CD4-positive, CD25-positive, alpha-beta regulatory T cell (primary cell): ENCODE measurements at regions not wholly inside any gene's neighbourhood (a gene's known extent, or its start where the extent isn't known, plus 50 kb on each side); places are given as distances from the start of the nearest gene placed in this dataset.

Experiments used
- ATAC-seq, 2 donors: fragments of 150-1000 bp; cut with Tn5 transposase; one replicate each; pipeline ENCODE4 v1.10.0; 2021; ENCODE audit warnings: low read depth in 2 of 2, moderate number of reproducible peaks in 2 of 2, moderate library complexity in 1 of 2
- DNase-seq, 3 donors: peaks; one replicate each; pipeline versions ENCODE4 v3.0.0 to v3.0.0-alpha.2; 2012 to 2022; ENCODE audit warnings: mixed read lengths in 1 of 3
- H3K27ac ChIP-seq: one replicate; pipeline ENCODE4 v1.7.0; 2013; ENCODE audit warnings: mild to moderate bottlenecking, low read length; ENCODE audit not compliant: insufficient read depth, poor library complexity, severe bottlenecking
- H3K27me3 ChIP-seq: one replicate; pipeline ENCODE4 v1.7.0; 2013; ENCODE audit warnings: low read length; ENCODE audit not compliant: control insufficient read depth, insufficient read depth
- H3K36me3 ChIP-seq: one replicate; pipeline ENCODE4 v1.7.0; 2013; ENCODE audit warnings: mild to moderate bottlenecking, low read length, moderate library complexity; ENCODE audit not compliant: control insufficient read depth, insufficient read depth
- H3K4me1 ChIP-seq: 2 replicates; pipeline ENCODE4 v1.7.0; 2013; ENCODE audit warnings: mild to moderate bottlenecking, low read length; ENCODE audit not compliant: insufficient read depth, control insufficient read depth, poor library complexity, severe bottlenecking
- H3K4me3 ChIP-seq: one replicate; pipeline ENCODE4 v1.7.0; 2013; ENCODE audit warnings: low read depth, mild to moderate bottlenecking, low read length, moderate library complexity
- H3K9me3 ChIP-seq, 2 experiments: 1 replicate in 1 of 2; 2 replicates in 1 of 2; pipeline ENCODE4 v1.7.0; 2013; ENCODE audit warnings: low read length in 2 of 2, mild to moderate bottlenecking in 1 of 2, moderate library complexity in 1 of 2; ENCODE audit not compliant: control insufficient read depth in 2 of 2
- H3K27ac Mint-ChIP-seq, 3 donors: one replicate each; pipeline ENCODE4 v1.8.0; 2020 to 2022; ENCODE audit warnings: mild to moderate bottlenecking in 3 of 3, mixed read lengths in 3 of 3, moderate library complexity in 2 of 3
- H3K27me3 Mint-ChIP-seq: one replicate; pipeline ENCODE4 v1.8.0; 2022; ENCODE audit warnings: mild to moderate bottlenecking, mixed read lengths
- H3K36me3 Mint-ChIP-seq: one replicate; pipeline ENCODE4 v1.8.0; 2020; ENCODE audit warnings: mixed read lengths
- H3K4me1 Mint-ChIP-seq, 4 donors: one replicate each; pipeline ENCODE4 v1.8.0; 2020 to 2022; ENCODE audit warnings: mixed read lengths in 4 of 4, mild to moderate bottlenecking in 1 of 4
- H3K4me3 Mint-ChIP-seq, 4 donors: one replicate each; pipeline ENCODE4 v1.8.0; 2020 to 2022; ENCODE audit warnings: mild to moderate bottlenecking in 4 of 4, mixed read lengths in 4 of 4, moderate library complexity in 3 of 4
- H3K9me3 Mint-ChIP-seq, 7 donors: one replicate each; pipeline ENCODE4 v1.8.0; 2020 to 2022; ENCODE audit warnings: mixed read lengths in 7 of 7, mild to moderate bottlenecking in 3 of 7, moderate library complexity in 2 of 7

GRCh38 chr13:83470133-83470797 is 412.0 kb downstream of the SLITRK1 start:
- no peaks in the 10 kb centered on the region for H3K27me3 Mint-ChIP-seq
- Histone ChIP-seq H3K4me3 (no peak overlapping the region), H3K27me3 (no peaks in the 10 kb centered on the region), H3K27ac (no peak overlapping the region), H3K9me3 (no peaks in the 10 kb centered on the region), H3K4me1 (no peaks in the 10 kb centered on the region), H3K36me3 (no peaks in the 10 kb centered on the region)
- no peak for ATAC-seq
- no peaks in the 10 kb centered on the region for H3K36me3 Mint-ChIP-seq
- no peak overlapping the region for H3K4me3 Mint-ChIP-seq
- DNase-seq: no peak
- H3K9me3 Mint-ChIP-seq: peaks cover 6 to 27% (median 9%) of the 10 kb centered on the region in 7 donors
- H3K4me1 Mint-ChIP-seq: peaks cover 0 to 2% (median 0%) of the 10 kb centered on the region in 4 donors
- H3K27ac Mint-ChIP-seq: no peak overlapping the region

DNA sequence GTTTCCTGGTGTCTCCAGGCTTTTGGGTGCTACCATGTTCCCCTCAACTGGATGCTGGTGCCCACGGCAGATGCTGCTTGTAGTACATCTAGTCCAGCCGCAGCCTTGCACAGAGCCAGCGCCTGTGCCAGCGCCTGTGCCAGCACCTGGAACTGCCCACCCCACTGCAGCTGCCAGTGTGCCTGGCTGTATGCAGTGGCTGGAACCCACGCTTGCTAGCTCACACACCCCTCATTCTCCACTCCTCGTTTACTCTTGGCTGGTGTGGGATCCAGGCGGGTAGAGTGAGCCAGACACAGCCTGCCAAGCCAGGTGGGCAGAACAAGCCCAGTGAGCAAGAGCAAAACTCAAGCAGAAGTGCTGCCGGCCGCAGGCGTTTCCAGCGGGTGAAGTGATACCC is 428.6 kb downstream of the SLITRK1 start:
- H3K36me3 ChIP-seq: no peaks in the 10 kb centered on the region
- peaks cover 0 to 7% of the 10 kb centered on the region in 2 experiments for H3K9me3 ChIP-seq
- DNase-seq (no peak), ATAC-seq (peak in 1 of 2 donors; percentile 16)
- no peak overlapping the region for H3K27ac ChIP-seq
- no peak overlapping the region for H3K4me3 ChIP-seq
- H3K27me3 ChIP-seq: no peaks in the 10 kb centered on the region
- Mint-ChIP-seq H3K4me3 (no peak overlapping the region), H3K27me3 (no peaks in the 10 kb centered on the region), H3K36me3 (no peaks in the 10 kb centered on the region), H3K27ac (no peak overlapping the region), H3K9me3 (peaks cover 0 to 15% (median 4%) of the 10 kb centered on the region in 7 donors), H3K4me1 (no peaks in the 10 kb centered on the region)
- H3K4me1 ChIP-seq: no peaks in the 10 kb centered on the region

- ATAC-seq (peak in 1 of 2 donors; percentile 12), DNase-seq (no peak)
Observed at GRCh38 chr13:83453300-83453699, 429.0 kb downstream of the SLITRK1 start.

DNA sequence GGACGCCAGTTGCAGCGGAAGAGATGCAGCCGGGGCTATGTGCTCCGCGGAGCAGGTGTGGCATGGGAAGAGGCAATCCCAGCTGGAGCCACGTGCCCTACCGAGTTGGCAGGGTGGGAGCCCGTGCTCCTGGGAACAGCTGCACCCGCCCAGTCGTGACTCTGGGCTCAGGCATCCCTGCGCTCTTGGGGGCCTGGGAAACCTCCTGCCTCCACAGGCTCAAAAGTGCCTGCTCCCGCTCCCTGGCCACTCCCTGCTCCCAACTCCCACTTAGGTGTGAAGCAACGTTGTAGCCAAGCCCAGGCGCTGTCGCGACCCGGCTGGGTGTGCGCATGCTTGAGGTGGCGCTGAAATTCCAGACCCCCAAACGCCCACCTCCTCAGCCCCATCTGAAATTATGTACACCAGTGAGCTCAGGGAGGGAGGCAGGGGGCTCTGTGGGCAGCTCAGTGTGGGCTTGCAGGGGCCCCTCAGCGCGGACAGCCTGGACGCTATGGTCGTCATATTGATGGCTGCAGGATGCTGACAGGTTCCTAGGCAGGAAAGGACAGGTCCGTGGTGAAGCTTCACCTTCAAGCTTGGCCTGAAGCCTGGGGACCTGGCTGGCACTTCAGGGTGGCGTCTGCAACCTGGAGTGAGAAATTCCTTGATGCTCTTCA is 429.9 kb downstream of the SLITRK1 start:
- H3K27ac Mint-ChIP-seq: no peak overlapping the region
- ATAC-seq (no peak), DNase-seq (no peak)
- H3K27me3 ChIP-seq: no peaks in the 10 kb centered on the region
- no peaks in the 10 kb centered on the region for H3K36me3 Mint-ChIP-seq
- no peaks in the 10 kb centered on the region for H3K27me3 Mint-ChIP-seq
- H3K4me1 Mint-ChIP-seq: no peaks in the 10 kb centered on the region
- H3K4me1 ChIP-seq: no peaks in the 10 kb centered on the region
- peaks cover 0 to 7% of the 10 kb centered on the region in 2 experiments for H3K9me3 ChIP-seq
- H3K9me3 Mint-ChIP-seq: peaks cover 0 to 20% (median 3%) of the 10 kb centered on the region in 7 donors
- H3K36me3 ChIP-seq: no peaks in the 10 kb centered on the region
- no peak overlapping the region for H3K4me3 ChIP-seq
- H3K27ac ChIP-seq: no peak overlapping the region
- H3K4me3 Mint-ChIP-seq: no peak overlapping the region

More at GRCh38 chr13:83453300-83453699, 429.0 kb downstream of the SLITRK1 start:
- Histone ChIP-seq H3K36me3 (no peaks in the 10 kb centered on the region), H3K9me3 (peaks cover 0 to 7% of the 10 kb centered on the region in 2 experiments), H3K4me1 (no peaks in the 10 kb centered on the region), H3K27me3 (no peaks in the 10 kb centered on the region), H3K27ac (no peak overlapping the region), H3K4me3 (no peak overlapping the region)
- Mint-ChIP-seq H3K27me3 (no peaks in the 10 kb centered on the region), H3K4me1 (no peaks in the 10 kb centered on the region), H3K4me3 (no peak overlapping the region), H3K36me3 (no peaks in the 10 kb centered on the region), H3K27ac (peak overlapping the region in 1 of 3 donors; percentile 32), H3K9me3 (peaks cover 0 to 18% (median 4%) of the 10 kb centered on the region in 7 donors)

DNA sequence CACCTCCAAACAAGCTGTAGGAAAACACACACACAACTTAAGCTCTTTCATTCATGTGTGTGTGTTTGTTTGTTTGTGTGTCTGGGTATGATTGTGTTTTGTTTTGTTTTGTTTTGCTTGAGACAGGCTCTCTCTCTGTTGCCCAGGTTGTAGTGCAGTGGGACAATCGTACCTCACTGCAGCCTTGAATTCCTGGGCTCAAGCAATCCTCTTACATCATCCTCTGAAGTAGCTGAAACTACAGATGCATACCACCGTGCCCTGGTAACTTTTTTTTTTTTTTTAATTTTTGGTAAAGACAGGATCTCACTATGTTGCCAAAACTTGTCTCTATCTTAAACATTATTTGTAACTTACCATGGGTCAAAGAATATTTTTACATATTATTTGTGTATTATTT is 431.7 kb downstream of the SLITRK1 start:
- no peaks in the 10 kb centered on the region for H3K4me1 ChIP-seq
- peaks cover 0 to 7% of the 10 kb centered on the region in 2 experiments for H3K9me3 ChIP-seq
- DNase-seq (no peak), ATAC-seq (no peak)
- no peaks in the 10 kb centered on the region for H3K4me1 Mint-ChIP-seq
- H3K36me3 Mint-ChIP-seq: no peaks in the 10 kb centered on the region
- H3K36me3 ChIP-seq: no peaks in the 10 kb centered on the region
- H3K4me3 ChIP-seq: no peak overlapping the region
- no peak overlapping the region for H3K27ac Mint-ChIP-seq
- H3K27me3 Mint-ChIP-seq: no peaks in the 10 kb centered on the region
- H3K9me3 Mint-ChIP-seq: peaks cover 2 to 19% (median 3%) of the 10 kb centered on the region in 7 donors
- no peak overlapping the region for H3K4me3 Mint-ChIP-seq
- H3K27ac ChIP-seq: no peak overlapping the region
- H3K27me3 ChIP-seq: no peaks in the 10 kb centered on the region

- no peak overlapping the region for H3K27ac ChIP-seq
- H3K27me3 Mint-ChIP-seq: no peaks in the 10 kb centered on the region
- no peaks in the 10 kb centered on the region for H3K36me3 ChIP-seq
- peaks cover 3 to 22% (median 4%) of the 10 kb centered on the region in 7 donors for H3K9me3 Mint-ChIP-seq
- ATAC-seq (no peak), DNase-seq (no peak)
- no peaks in the 10 kb centered on the region for H3K36me3 Mint-ChIP-seq
- no peak overlapping the region for H3K4me3 Mint-ChIP-seq
- H3K9me3 ChIP-seq: peaks cover 0 to 7% of the 10 kb centered on the region in 2 experiments
- no peak overlapping the region for H3K4me3 ChIP-seq
- no peak overlapping the region for H3K27ac Mint-ChIP-seq
- no peaks in the 10 kb centered on the region for H3K4me1 ChIP-seq
- no peaks in the 10 kb centered on the region for H3K4me1 Mint-ChIP-seq
- H3K27me3 ChIP-seq: no peaks in the 10 kb centered on the region
Observed at GRCh38 chr13:83449668-83450395, 432.4 kb downstream of the SLITRK1 start.

DNA sequence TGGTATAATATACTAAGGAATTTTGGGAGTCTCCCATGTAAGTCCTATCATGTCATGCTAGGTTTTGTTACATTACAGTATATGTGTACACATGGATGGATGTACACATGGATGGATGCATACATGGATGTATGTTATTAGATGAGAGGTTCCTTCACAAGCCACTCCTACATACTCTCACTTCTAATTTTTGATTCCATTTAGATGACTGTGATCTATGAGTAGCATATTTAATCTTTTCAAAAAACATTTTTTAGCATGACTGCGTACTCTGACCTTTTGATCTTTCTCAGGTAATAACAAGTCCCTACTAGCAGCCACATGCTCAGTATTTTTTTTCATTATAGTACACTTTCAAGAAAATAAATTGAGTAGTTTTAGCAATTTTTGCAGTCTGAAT is 441.8 kb downstream of the SLITRK1 start:
- Histone ChIP-seq H3K4me3 (no peak overlapping the region), H3K4me1 (no peaks in the 10 kb centered on the region), H3K27ac (no peak overlapping the region), H3K27me3 (no peaks in the 10 kb centered on the region), H3K36me3 (no peaks in the 10 kb centered on the region), H3K9me3 (no peaks in the 10 kb centered on the region)
- Mint-ChIP-seq H3K36me3 (no peaks in the 10 kb centered on the region), H3K4me3 (no peak overlapping the region), H3K9me3 (peaks cover 1 to 18% (median 8%) of the 10 kb centered on the region in 7 donors), H3K4me1 (no peaks in the 10 kb centered on the region), H3K27me3 (no peaks in the 10 kb centered on the region), H3K27ac (no peak overlapping the region)
- DNase-seq (no peak), ATAC-seq (no peak)
